GM21515 (cell line): ENCODE measurements at regions not wholly inside any gene's neighbourhood (a gene's known extent, or its start where the extent isn't known, plus 50 kb on each side); places are given as distances from the start of the nearest gene placed in this dataset.
"Not testable (repeated sequence)": the region's sequence is repeated elsewhere in the genome, so short reads cannot be mapped to it uniquely, and the experiment has no call there.

ENCODE experiments used
- ATAC-seq: cut with Tn5 transposase; IDR thresholded peaks from one replicate; pipeline ENCODE4 v1.9.1; 2021; ENCODE audit not compliant: unreplicated experiment

DNA sequence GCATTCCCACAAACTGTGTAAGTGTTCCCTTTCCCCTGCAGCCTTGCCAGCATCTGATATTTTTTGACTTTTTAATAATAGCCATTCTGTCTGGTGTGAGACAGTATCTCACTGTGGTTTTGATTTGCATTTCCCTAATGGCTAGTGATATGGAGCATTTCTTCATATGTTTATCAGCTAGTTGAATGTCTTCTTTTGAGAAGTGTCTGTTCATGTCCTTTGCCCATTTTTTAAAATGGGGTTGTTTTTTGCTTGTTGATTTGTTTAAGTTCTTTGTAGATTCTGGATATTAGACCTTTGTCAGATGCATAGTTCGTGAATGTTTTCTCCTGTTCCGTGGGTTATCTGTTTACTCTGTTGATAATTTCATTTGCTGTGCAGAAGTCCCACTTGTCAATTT is 492.8 kb downstream of the JRKL start:
- ATAC-seq: not testable (repeated sequence)

DNA sequence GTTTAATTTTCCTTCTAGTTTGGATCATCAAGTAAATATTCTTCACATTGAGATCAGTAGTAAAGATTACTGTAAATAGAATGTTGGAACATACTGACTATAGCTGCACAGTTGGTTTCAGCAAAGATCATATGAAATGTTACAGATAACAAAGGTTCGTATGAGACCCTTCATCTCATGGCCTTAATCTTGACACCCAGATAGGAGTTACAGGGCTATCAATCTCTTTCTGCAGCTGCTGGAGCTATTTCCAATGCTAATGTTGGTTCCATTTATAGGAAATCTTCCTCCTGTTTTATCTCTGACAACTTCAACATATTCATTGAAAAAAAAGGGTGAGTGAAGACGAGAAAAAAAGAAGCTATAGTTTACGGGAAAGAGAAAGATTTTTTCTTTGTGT is 495.6 kb downstream of the JRKL start:
- no peak for ATAC-seq

DNA sequence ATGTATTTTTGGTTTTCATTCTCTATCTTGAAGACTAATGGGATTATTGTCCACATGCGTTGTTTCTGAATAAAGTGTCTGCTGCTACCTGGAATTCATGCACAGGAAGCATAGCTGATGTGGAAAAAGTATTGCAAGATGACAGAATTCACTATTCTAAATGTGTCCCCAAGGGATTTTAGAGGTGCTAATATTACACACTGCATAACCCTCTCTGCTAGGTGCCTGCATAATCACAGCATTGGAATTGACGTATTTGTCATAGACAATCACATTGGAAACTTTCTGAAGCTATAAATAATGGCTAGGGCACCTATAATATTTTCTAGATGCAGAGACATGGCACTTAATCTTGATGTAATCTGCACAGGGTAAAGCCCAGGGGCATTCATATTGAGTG is 496.1 kb downstream of the JRKL start:
- ATAC-seq: no peak

DNA sequence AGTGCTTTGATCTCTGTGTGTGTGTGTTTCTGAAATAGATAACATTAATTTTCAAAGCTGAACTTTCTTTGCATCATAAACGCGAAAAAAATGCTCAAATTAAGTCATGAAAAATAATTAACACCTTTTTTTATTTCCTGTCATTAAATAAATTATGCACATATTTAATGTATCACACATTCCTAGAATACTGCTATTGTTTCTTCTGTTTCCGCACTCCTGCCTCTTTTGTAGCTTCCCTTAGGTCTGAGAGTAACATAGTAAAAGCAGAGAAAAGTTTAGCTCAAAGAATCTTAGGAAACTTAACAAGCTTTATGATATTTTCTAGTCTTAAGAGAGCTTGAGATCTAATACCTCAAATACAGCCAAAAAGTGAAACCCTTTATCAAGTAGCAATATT is 504.2 kb downstream of the JRKL start:
- ATAC-seq: no peak

DNA sequence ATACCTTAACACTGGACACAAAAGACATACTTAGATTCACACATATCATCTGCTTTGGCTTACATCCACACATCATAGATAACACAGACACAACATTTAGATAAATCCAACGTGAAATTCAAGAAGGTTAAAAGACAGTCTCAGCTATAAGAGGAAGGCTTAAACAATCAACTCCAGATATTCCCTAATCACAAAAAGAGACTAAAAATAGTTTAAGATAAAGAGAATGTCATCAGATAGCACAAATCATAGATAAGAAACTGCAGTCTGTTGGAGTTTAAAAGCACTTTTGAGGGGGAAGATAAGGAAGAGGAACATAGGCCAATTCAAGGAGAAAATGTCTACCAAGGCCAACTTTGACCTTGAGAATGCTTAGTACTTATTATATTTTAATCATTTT is 504.8 kb downstream of the JRKL start:
- ATAC-seq: no peak

DNA sequence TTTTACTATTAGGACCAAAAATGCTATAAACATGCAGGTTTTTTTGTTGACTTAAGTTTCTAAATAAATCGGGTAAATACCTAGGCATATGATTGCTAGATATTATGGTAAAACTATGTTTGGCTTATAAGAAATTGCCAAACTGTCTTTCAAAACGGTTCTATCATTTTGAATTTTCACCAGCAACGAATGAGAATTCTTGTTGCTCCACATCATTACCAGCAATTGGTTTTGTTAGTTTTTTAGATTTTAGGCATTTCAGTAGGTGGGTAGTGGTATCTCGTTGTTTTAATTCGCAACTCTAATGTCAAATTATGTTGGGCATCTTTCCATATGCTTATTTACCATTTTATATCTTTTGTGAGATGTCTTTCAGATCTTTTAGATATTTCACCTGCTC is 510.2 kb downstream of the JRKL start:
- no peak for ATAC-seq

DNA sequence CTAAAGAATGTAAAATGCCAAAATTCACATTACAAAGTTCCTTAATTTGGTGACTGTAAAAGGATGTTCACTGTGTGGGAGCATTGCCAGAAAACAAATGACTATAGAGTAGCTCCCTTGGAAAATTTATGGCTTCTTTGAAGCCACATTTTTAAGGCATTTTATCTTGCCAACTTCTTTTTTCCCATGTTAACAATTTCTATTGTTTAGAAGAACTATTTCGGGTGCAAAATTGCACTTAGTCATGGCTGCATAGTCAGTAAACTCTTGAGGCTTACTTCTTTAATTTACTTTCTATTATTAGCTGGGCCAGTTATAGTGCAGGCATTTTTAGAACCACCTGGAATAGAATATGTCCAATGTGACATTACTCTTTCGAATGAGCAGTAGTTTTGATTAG is 515.3 kb downstream of the JRKL start:
- ATAC-seq: no peak

DNA sequence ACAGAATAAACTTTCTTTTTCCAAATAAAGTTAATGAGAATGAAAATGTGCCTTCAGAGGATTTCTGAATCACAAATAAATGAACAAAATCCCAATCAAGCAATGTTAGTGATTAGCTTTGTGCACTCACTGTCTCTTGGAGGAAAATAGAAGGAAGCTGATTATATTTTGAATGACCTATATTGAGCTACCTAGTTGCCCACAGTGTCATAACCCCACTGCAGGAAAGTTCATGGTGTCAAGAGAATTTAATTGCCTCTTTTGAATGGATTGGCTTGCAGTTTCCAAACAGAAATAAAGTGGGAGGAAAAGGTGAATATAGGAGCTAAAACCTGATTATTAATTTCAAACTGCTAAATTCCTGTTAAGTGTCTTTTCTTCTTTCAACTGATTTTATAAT is 515.9 kb downstream of the JRKL start:
- no peak for ATAC-seq

DNA sequence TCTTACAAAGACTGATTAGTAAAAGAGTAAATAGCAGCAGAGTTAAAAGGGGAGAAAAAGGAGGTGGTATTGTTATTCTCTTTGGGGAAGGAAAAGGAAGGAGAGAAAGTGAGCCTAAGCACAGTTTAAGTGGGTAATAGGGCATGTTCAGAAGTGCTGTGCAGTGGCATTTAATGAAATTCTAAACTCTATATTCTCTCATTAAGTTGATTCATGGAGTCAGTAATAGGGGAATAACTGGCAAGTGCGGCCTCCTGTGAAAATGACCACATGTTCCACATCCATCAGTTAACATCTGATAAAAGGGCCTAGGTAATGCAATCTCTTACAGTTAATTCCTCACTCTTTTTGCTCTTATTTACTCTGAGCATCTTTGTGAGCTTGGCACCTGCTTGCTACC is 516.7 kb downstream of the JRKL start:
- no peak for ATAC-seq

DNA sequence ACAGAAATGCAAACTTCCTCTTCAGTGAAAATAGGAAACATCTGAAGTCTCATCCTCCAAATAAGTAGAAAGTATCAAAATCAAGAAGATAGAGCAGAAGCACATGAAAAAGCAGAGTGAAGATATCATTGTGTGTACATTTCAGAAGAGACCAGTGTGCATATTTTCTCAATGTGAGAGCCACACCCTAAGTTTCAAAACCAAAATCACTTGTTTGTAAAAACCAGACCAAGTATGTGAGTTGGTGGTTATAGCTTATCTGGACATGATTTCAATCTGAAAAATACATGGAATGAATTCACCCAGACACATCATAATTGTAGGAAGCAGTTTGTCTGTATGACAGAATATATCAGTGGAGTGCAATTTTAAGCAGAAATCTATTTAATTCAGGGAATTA is 536.0 kb downstream of the JRKL start:
- no peak for ATAC-seq

DNA sequence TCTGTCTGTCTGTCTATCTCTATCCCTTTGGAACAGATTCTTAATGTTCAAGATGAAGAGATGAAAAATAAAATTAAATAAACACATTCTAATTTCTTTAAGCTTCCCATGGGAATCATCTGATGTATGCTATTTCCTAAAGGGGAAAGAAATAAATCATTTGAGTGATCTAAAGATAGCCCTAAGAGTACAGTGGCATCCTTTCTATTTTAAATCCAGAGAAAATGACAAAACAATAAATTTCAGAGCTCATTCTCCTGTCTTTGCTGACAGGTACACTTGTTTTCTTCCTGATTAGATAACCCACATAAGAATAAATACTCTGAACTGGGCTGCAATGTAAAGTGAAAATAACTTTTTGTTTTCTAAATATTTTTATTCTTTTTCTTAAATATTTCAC is 550.4 kb downstream of the JRKL start:
- no peak for ATAC-seq

DNA sequence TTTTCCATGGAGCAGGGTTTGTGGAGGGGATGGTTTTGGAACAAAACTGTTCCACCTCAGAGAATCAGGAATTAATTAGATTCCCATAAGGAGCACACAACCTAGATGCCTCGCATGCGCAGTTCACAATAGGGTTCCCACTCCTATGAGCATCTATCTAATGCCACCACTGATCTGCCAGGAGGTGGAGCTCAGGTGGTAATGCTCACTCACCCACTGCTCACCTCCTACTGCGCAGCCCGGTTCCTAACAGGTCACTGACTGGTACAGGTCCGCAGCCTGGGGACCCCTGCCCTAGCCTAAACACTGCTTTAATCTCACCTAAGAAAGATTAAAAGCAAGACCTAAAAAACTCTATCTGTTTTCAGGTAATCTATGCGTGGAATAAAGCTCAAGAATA is 553.0 kb downstream of the JRKL start:
- ATAC-seq: no peak

DNA sequence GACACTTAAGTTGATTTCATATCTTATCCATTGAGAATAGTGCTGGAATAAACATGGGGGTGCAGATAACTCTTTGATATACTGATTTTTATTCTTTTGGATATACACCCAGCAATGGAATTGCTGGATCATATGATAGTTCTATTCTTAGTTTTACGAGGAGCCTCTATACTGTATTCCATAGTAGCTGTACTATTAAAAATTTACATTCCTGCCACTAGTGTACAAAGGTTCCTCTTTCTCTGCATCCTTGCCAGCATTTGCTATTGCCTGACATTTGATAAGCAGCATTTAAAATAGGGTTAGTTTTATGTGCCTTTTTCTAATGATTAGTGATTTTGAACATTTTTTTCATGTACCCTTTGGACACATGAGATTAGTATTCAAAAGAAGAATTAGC is 554.2 kb downstream of the JRKL start:
- no peak for ATAC-seq

DNA sequence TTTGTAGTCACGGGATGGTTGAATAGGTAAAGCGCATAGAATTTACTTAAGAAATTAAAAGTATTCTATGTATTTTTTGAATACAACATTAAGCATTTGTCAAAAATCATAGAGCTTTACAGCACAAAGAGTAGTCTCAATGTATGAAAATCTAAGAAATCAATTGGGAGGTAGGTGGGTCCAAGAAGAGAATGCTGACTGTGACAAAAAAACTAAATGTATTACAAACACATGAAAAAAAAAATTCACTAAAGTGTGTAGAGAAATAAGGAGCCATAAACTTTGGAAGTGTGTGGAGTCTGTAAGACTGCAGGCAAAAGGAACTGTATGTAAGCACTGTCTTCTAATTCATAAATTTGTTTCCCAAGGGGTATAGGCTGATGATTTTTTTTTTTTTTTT is 558.3 kb downstream of the JRKL start:
- ATAC-seq: no peak

DNA sequence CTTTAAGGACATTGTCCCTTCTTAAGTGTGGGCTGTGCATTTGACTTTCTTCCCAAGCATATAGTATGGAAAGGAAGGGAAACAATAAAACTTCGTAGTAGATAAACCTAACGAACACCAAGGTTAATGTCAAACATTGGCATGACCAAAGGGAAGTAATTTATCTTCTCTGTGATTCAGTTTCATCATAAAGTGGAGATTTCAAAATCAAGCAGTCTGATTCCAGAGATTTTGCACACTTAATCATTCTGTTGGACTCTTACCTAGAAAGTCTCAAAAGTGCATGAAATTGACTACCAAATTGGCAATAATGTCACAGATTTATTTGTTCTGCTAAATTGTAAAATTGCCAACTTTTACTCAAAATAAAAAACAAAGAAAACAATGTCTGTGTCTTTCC is 559.7 kb downstream of the JRKL start:
- no peak for ATAC-seq

DNA sequence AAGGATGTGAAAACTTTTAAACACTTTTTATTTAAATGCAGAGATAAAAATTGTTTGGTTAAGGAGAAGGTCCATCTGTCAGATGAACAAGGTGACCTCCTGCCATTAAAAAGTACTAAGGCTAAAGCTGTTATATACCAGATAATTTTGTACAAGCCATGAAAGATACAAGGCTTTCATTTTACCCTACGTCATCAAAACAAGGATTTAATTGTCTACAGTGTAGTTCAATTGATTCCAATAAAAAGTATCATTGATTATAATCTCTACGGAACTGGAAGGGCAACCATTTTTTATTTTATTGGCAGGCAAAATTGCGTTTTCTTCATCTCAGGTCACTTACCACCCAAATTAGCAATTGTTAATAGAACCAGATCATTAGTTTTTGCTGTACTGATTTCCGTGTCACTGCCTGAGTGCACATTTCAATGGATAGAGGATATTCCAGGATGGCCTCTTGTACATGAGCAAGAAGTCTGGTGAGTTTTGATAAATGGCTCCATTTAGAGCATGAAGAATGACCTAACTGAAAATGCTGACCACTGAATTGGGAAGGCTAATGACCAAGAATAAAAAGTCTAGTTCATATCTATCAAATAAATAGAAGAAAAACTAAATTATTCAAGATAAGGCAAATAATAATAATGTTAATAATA is 564.9 kb downstream of the JRKL start:
- ATAC-seq: no peak

DNA sequence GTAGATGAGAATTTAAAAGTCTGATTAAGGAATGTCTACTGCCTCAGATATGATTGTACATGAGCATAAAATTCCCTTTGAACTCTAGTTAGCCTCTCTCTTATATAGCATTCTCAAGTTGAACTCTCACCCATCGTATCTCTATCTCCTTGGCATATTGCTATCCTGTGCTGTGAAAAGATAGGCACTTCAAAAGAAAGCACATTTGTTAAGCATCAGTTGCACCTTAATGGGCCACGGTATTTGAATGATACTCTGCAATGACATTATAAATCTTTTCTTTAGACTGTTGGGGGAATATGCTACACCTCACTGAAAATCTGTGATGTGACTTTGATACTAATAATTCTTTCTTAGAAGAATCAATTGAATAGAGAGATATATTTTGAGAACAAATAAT is 570.7 kb downstream of the JRKL start:
- ATAC-seq: no peak

DNA sequence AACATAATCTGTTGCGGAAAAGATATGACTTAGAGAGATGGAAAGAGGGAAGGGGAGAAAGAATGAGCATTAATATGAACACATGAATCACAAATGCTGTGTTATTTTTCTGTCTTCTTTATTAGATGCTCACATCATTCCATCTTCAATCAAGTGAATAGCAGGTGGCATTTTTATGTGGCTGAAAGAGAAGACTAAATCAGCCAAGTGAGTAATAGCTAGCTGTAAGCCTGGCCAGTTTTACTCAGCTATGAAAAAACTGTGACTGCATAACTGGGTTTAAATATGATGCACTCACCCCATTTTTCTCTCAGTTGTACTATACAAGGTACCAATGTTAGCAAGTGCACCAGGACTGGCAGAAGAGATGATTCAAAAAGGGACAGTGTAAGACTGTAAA is 571.1 kb downstream of the JRKL start:
- ATAC-seq: no peak

DNA sequence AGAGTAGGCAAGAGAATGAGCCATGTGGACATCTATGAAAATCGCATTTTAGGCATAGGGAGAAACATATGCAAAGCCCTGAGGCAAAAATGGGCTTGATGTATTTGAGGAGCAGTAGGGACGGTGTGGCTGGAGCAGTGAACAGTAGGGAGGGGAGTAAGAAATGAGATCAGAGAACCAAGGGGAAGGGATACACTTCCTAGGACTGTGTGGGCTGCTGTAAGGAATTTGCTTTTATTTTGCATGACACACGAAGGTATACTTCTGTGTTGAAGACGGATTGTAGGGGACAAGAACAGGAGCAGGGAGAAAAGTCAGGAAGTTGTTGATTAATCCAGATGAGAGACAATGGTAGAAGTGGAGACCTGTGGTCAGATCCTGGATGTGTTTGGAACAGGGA is 572.1 kb downstream of the JRKL start:
- no peak for ATAC-seq

DNA sequence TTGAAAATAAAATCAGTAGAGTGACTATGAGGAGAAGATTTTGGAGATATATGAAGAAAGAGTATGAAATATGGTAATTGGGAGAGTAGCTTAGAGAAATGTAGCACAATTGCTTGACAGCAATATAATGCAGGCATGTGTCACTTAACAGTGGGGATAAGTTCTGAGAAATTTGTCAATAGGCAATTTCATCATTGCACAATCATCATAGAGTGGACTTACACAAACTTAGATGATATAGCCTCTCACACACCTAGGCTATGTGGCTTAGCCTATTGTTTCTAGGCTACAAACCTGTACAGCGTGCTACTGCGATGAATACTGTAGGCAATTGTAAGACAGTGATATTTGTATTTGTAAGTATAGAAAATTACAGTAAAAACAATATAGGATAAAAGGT is 573.6 kb downstream of the JRKL start:
- ATAC-seq: no peak

DNA sequence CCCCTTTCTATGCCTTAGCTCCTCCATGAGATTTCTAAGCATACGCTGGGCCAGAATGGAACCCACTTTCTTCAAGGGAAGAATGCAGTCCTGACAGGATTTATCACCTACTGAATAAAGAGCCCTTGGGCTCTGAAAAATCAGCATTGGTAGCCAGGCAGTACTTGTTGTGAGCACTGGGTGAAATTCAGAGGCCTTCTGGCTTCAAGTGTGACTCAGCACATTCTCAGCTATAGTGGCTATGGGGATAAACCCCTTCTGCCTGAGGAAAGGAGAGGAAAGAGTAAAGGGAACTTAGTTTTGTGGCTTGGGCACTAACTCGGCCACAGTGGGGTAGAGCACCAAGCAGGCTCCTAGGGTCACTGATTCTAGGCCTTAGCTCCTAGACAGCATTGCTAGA is 574.8 kb downstream of the JRKL start:
- no peak for ATAC-seq

DNA sequence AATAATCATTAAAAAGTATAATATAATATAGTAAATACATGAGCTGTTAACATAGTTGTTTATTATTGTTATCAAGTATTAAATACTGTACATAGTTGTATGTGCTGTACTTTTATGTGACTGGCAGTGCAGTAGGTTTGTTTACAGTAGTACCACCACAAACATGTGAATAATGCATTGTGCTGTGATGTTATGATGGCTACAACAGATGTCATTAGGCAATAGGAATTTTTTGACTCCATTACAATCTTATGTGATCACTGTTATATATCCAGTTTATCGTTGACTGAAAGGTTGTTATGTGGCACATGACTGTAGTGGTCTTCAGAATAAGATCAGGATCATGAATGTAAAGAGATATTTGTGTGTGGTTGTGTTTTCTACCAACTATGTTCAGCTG is 577.8 kb downstream of the JRKL start:
- ATAC-seq: no peak

DNA sequence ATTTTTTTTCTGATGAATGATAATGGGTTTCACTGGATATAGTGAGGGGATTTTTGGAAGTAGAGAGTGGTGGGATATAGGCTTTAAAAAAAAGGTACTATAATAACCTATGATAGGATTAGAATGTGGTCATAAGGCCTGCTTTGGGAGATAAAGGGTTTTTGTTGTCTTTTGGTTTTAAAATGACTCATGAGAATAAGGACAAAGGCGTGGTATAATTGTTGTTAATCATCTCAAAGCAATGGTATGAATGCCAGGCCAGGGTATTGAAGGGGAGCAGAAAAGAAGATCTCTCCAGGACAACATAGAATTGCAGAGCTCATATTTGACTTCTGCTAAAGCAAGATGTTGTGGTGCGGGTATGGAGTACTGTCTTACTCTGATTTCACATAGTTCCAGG is 579.4 kb downstream of the JRKL start:
- ATAC-seq: no peak

DNA sequence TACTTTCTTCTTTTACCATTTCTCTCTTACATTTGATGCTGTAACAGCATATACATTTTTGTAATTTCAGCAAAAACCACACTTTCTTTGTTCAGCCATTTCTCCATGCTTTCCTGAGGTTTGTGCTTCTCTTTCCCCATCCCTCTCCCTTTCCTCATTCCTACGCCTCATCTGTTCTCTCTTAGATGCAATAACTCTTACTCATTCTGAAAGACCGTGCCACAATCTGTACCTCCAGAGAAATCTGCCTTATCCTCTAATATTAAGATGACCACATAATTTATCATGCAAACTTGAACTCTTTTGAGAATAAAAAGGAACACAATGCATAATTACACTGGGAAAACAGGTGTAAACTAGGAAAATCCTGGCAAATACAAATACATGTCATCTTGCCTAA is 588.9 kb downstream of the JRKL start:
- ATAC-seq: no peak
